K562 (cell line): ENCODE measurements at regions not wholly inside any gene's neighbourhood (a gene's known extent, or its start where the extent isn't known, plus 50 kb on each side); places are given as distances from the start of the nearest gene placed in this dataset.
A peak's percentile ranks its signal among the peaks of the same experiment; 100 is the strongest.

ENCODE experiments used
- ATAC-seq: fragments of 200-7000 bp; cut with Tn5 transposase; 3 replicates; pipeline ENCODE4 v1.9.1; 2020; ENCODE audit warnings: moderate library complexity
- BruUV-seq: library from RNA; stranded (reverse); fragments of 400-500 nt; replicated peaks from 2 replicates; lab custom pipeline; 2021; lab: Mats Ljungman, UMichigan
- CTCF ChIA-PET: fragments of 300-600 bp; formaldehyde crosslinking; extraction: SDS; loops from one replicate; lab custom pipeline; 2021; ENCODE audit warnings: low intra/inter-chr PET ratio; lab: Yijun Ruan, JAX
- POLR2A ChIA-PET: fragments of 300-600, 350-650 bp; sonication (Branson Sonifier 250); formaldehyde crosslinking; extraction: SDS; loops from one replicate; lab custom pipeline; 2021; ENCODE audit warnings: antibody characterized with exemption, inconsistent platforms; lab: Yijun Ruan, JAX
- DNase-seq, 4 experiments: peaks; one replicate each; pipeline versions ENCODE4 v3.0.0 to v3.0.0-alpha.2; 2011 to 2018; ENCODE audit warnings: low spot score in 3 of 4, mixed read lengths in 3 of 4; ENCODE audit errors: extremely low read depth in 1 of 4
- FAIRE-seq: peaks from 2 replicates; lab custom pipeline; 2011; peaks lifted over from hg19 to GRCh38; lab: Jason Lieb, UNC
- H2AFZ ChIP-seq: 2 replicates; pipeline ENCODE4 v1.6.0; 2011; ENCODE audit warnings: low read depth, low read length, control low read depth, inconsistent platforms
- H3K27ac ChIP-seq: fragments of 200-600 bp; 3 replicates; pipeline ENCODE4 v1.8.0; 2011; ENCODE audit warnings: low read depth, mild to moderate bottlenecking, control low read depth, inconsistent platforms, low read length, moderate library complexity, mixed read lengths; ENCODE audit errors: extremely low read depth
- H3K27me3 ChIP-seq, 2 experiments: fragments of 300-600 bp in 1 of 2; 2 replicates in 1 of 2; 3 replicates in 1 of 2; pipeline versions ENCODE4 v1.6.0 to v1.8.0; 2011; ENCODE audit warnings: inconsistent platforms in 2 of 2, low read length in 2 of 2, mild to moderate bottlenecking in 1 of 2, mixed read lengths in 1 of 2, moderate library complexity in 1 of 2; ENCODE audit not compliant: control insufficient read depth in 2 of 2, insufficient read depth in 2 of 2
- H3K36me3 ChIP-seq: fragments of 300-600 bp; 3 replicates; pipeline ENCODE4 v1.8.0; 2011; ENCODE audit warnings: mild to moderate bottlenecking, low read length, inconsistent platforms; ENCODE audit not compliant: control insufficient read depth, insufficient read depth
- H3K4me1 ChIP-seq, 2 experiments: fragments of 200-600 bp in 1 of 2; replicated peaks in 1 of 2; 2 replicates in 1 of 2; 3 replicates in 1 of 2; pipeline versions ENCODE4 v1.5.1 to v1.8.0; 2011; ENCODE audit warnings: inconsistent platforms in 2 of 2, low read length in 2 of 2, mild to moderate bottlenecking in 1 of 2, mixed read lengths in 1 of 2, moderate library complexity in 1 of 2; ENCODE audit not compliant: control insufficient read depth in 2 of 2, insufficient read depth in 2 of 2
- H3K4me2 ChIP-seq: 2 replicates; pipeline ENCODE4 v1.6.1; 2011; ENCODE audit warnings: low read length, control low read depth, inconsistent platforms, mixed read lengths; ENCODE audit not compliant: insufficient read depth
- H3K4me3 ChIP-seq: fragments of 200-600 bp; sonication (generic), shearing (Covaris generic); 2 replicates; pipeline ENCODE4 v1.5.1; 2016; ENCODE audit warnings: control low read depth, inconsistent platforms
- H3K79me2 ChIP-seq: fragments of 200-600 bp; 3 replicates; pipeline ENCODE4 v1.8.0; 2011; ENCODE audit warnings: low read length, inconsistent platforms; ENCODE audit not compliant: control insufficient read depth, insufficient read depth
- H3K9ac ChIP-seq, 2 experiments: 2 replicates each; pipeline versions ENCODE4 v1.6.0 to v1.6.1; 2011; ENCODE audit warnings: low read depth in 2 of 2, low read length in 2 of 2, control low read depth in 1 of 2, inconsistent platforms in 1 of 2, mild to moderate bottlenecking in 1 of 2, mixed read lengths in 1 of 2; ENCODE audit not compliant: insufficient read depth in 1 of 2
- H3K9me1 ChIP-seq: one replicate; pipeline ENCODE4 v1.6.0; 2011; ENCODE audit warnings: inconsistent platforms, mild to moderate bottlenecking, low read length, moderate library complexity; ENCODE audit not compliant: control insufficient read depth, insufficient read depth
- H3K9me3 ChIP-seq: replicated peaks from 2 replicates; pipeline ENCODE4 v1.5.1; 2011; ENCODE audit warnings: low read depth, low read length, inconsistent platforms; ENCODE audit not compliant: control insufficient read depth, insufficient read depth
- H4K20me1 ChIP-seq: replicated peaks from 2 replicates; pipeline ENCODE4 v1.6.1; 2011; ENCODE audit warnings: low read length, inconsistent platforms, mixed read lengths; ENCODE audit not compliant: control insufficient read depth, insufficient read depth
- ATF3 ChIP-seq, 2 experiments: fragments of 450-650 bp in 1 of 2; sonication (generic) in 1 of 2; formaldehyde crosslinking in 1 of 2; IDR thresholded peaks in 1 of 2; conservative IDR thresholded peaks in 1 of 2; 2 replicates each; pipeline versions ENCODE4 v1.6.1 to v1.8.1; 2016 to 2023; ENCODE audit warnings: mild to moderate bottlenecking in 2 of 2, moderate library complexity in 2 of 2, inconsistent platforms in 1 of 2, missing genetic modification reagents in 1 of 2
- GTF2E2 ChIP-seq: fragments of 200-800 bp; sonication (Bioruptor generic); IDR thresholded peaks from 2 replicates; pipeline ENCODE4 v1.6.1; 2016; ENCODE audit warnings: missing genetic modification characterization, missing compliant biosample characterization
- HEY1 ChIP-seq: fragments of 250-450 bp; sonication (Bioruptor Pico); IDR thresholded peaks from 2 replicates; pipeline ENCODE4 v1.5.0; 2020; ENCODE audit warnings: mild to moderate bottlenecking, moderate library complexity, borderline replicate concordance
- HMBOX1 ChIP-seq: sonication (generic); IDR thresholded peaks from 2 replicates; pipeline ENCODE4 v1.6.1; 2016
- MAFF ChIP-seq: IDR thresholded peaks from 2 replicates; pipeline ENCODE4 v1.6.1; 2012; ENCODE audit warnings: low read length, improper control_type of control experiment
- SMARCA5 ChIP-seq: fragments of 450-650 bp; IDR thresholded peaks from 2 replicates; pipeline ENCODE4 v1.6.1; 2016
- SP2 ChIP-seq: IDR thresholded peaks from 2 replicates; pipeline ENCODE4 v1.6.1; 2011; ENCODE audit warnings: mild to moderate bottlenecking, low read depth, low read length, moderate library complexity; ENCODE audit not compliant: poor library complexity, severe bottlenecking; ENCODE audit errors: extremely low read depth
- ZNF316 ChIP-seq: fragments of 450-650 bp; IDR thresholded peaks from 2 replicates; pipeline ENCODE4 v1.6.1; 2016
- WGBS: fragments of 100-300 bp; shearing (Covaris generic); methylation state at CpG from one replicate; pipeline ENCODE4 v1.1.6; 2016; ENCODE audit warnings: low coverage, mixed read lengths; ENCODE audit not compliant: insufficient coverage; ENCODE audit errors: missing lambda C conversion rate; 5-methylcytosine and 5-hydroxymethylcytosine counted together
- in situ Hi-C: fragments of 300-500 bp; cut with MboI; formaldehyde crosslinking; loops from 4 replicates; pipeline ENCODE4 v1.15.0; 2018; ENCODE audit warnings: inconsistent platforms, mixed read lengths
- intact Hi-C: fragments of 100-400 bp; cut with micrococcal nuclease; formaldehyde crosslinking; loops from 2 replicates; pipeline ENCODE4 v1.14.2; 2022

GRCh38 chr10:61050120-61050745 lies 106.2 kb upstream of the RHOBTB1 start (continued):
- no peak for TF ChIP-seq HMBOX1
- no peak for TF ChIP-seq ATF3 (IDR thresholded peaks at IDR 0.05)
- no peak for TF ChIP-seq ATF3 (CRISPR knock-in tag; conservative IDR thresholded peaks at IDR 0.05)
- TF ChIP-seq HEY1, result no peak
- peak; percentile 83 for TF ChIP-seq ZNF316
- TF ChIP-seq MAFF, result peak; percentile 70

GRCh38 chr10:61049386-61049785 lies 105.4 kb upstream of the RHOBTB1 start:
- CTCF ChIA-PET, result no interaction called here
- H3K9me3 ChIP-seq, result no peaks in the 10 kb centered on the region
- no peak overlapping the region for H3K4me3 ChIP-seq
- POLR2A ChIA-PET, result interaction anchor here (1.1 to 2.3 kb wide), 4 partner anchors 9 to 20 kb away, joined by 3 to 9 read pairs (median 5); no protein-coding TSS in a partner anchor
- no peaks in the 10 kb centered on the region for H3K79me2 ChIP-seq
- no peak overlapping the region for H2AFZ ChIP-seq
- no peak overlapping the region for H3K9ac ChIP-seq
- BruUV-seq, result no TSS peak
- H3K4me2 ChIP-seq, result no peak overlapping the region
- in situ Hi-C loops (no loop called here), intact Hi-C loops (no loop called here)
- ATAC-seq (no peak), FAIRE-seq (no peak), DNase-seq (no peak)
- H3K27ac ChIP-seq, result no peak overlapping the region
- WGBS, result 3% methylated on average over 2 of the region's 2 CpGs
- H3K27me3 ChIP-seq, result no peaks in the 10 kb centered on the region; a peak in 1 of 5 replicates
- no peak for TF ChIP-seq GTF2E2 (tag)
- TF ChIP-seq SP2, result no peak
- no peak for TF ChIP-seq SMARCA5
- no peaks in the 10 kb centered on the region for H4K20me1 ChIP-seq
- no peaks in the 10 kb centered on the region for H3K9me1 ChIP-seq
- no peaks in the 10 kb centered on the region for H3K36me3 ChIP-seq
- no peaks in the 10 kb centered on the region for H3K4me1 ChIP-seq
